Left lung (tissue), 4 donors: ENCODE measurements at regions not wholly inside any gene's neighbourhood (a gene's known extent, or its start where the extent isn't known, plus 50 kb on each side); places are given as distances from the start of the nearest gene placed in this dataset.

Experiments
- ATAC-seq: fragments of 200-7000 bp; cut with Tn5 transposase; one replicate; pipeline ENCODE4 v1.9.1; 2020; ENCODE audit warnings: moderate library complexity
- DNase-seq, 4 donors: peaks; one replicate each; pipeline ENCODE4 v3.0.0-alpha.2; 2013 to 2020
- H3K27ac ChIP-seq, 2 donors: fragments of 200-600 bp; sonication (generic) in 1 of 2; one replicate each; pipeline versions ENCODE4 v1.5.0 to v1.8.0; 2020 to 2021
- H3K27me3 ChIP-seq, 2 donors: fragments of 200-600 bp; sonication (generic) in 1 of 2; one replicate each; pipeline versions ENCODE4 v1.5.0 to v1.8.0; 2020 to 2021
- H3K36me3 ChIP-seq, 2 donors: fragments of 200-600 bp; sonication (generic) in 1 of 2; one replicate each; pipeline versions ENCODE4 v1.5.0 to v1.8.0; 2020 to 2021
- H3K4me1 ChIP-seq, 2 donors: fragments of 200-600 bp; one replicate each; pipeline ENCODE4 v1.8.0; 2021
- H3K4me3 ChIP-seq, 2 donors: fragments of 200-600 bp; sonication (generic) in 1 of 2; one replicate each; pipeline versions ENCODE4 v1.5.0 to v1.8.0; 2020 to 2021; ENCODE audit warnings: mild to moderate bottlenecking in 1 of 2
- H3K9me3 ChIP-seq, 2 donors: fragments of 200-600 bp; sonication (generic) in 1 of 2; one replicate each; pipeline versions ENCODE4 v1.5.0 to v1.8.0; 2020 to 2021
- intact Hi-C, 2 donors: fragments of 100-400 bp; cut with DNase I; formaldehyde crosslinking; loops; one replicate each; pipeline versions ENCODE4 v1.11.2 to v1.14.2; 2022
- TF ChIP-seq, protein P1 (sequence below), 2 donors: fragments of 200-600 bp; sonication (generic) in 1 of 2; IDR thresholded peaks; one replicate each; pipeline versions ENCODE4 v1.5.0 to v1.8.0; 2021; ENCODE audit warnings: antibody characterized with exemption in 2 of 2
- donor health status: DM: no; HTN: yes; CAD: no.
- donor health status: DM: no; HTN: no; CAD: no.

DNA sequence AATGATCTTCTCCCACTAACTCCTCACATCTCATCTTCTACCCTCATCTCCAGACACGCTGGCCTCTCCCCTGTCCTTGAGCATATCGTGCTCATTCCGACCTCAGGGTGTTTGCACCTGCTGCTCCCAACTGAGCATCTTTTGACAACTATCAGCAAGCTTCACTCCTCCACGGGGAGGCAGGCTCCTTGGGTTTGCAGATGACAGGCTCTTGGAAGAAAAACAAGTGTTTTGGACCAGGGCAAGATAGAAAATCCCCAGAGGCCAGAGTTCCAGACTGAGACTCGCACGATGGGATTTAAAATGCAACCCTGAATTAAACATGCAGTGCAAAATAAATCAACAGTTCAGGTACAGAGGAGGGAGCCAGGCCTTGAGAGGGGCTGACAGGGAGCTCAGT, 246.7 kb downstream of the PTPRU start:
- H3K36me3 ChIP-seq = no peaks in the 10 kb centered on the region
- no peak overlapping the region for H3K4me3 ChIP-seq
- no peak for DNase-seq
- no peaks in the 10 kb centered on the region for H3K4me1 ChIP-seq
- H3K27me3 ChIP-seq = peaks cover 15 to 38% of the 10 kb centered on the region in 2 donors
- intact Hi-C loops = no loop called here
- H3K27ac ChIP-seq = no peak overlapping the region
- no peaks in the 10 kb centered on the region for H3K9me3 ChIP-seq
- no peak for ATAC-seq
- TF ChIP-seq, protein P1, sequence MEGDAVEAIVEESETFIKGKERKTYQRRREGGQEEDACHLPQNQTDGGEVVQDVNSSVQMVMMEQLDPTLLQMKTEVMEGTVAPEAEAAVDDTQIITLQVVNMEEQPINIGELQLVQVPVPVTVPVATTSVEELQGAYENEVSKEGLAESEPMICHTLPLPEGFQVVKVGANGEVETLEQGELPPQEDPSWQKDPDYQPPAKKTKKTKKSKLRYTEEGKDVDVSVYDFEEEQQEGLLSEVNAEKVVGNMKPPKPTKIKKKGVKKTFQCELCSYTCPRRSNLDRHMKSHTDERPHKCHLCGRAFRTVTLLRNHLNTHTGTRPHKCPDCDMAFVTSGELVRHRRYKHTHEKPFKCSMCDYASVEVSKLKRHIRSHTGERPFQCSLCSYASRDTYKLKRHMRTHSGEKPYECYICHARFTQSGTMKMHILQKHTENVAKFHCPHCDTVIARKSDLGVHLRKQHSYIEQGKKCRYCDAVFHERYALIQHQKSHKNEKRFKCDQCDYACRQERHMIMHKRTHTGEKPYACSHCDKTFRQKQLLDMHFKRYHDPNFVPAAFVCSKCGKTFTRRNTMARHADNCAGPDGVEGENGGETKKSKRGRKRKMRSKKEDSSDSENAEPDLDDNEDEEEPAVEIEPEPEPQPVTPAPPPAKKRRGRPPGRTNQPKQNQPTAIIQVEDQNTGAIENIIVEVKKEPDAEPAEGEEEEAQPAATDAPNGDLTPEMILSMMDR (IDR thresholded peaks at IDR 0.05) = no peak

DNA sequence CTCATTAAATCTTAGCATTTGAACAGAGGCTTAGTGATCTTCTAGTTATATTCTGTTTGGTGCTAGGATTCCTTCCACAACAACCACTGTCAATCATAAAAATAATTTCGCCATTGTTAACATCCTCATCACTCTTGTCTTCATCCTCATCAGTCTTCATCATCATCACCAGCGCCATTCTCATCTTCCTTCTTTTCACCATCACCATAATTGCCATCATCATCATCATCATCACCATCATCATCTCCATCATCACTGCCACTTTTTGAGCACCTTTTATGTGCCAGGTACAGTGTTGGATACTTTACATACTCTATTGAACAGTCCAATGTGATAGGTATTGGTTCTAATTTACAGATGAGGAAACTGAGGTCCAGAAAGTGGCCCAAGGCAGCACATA, 245.7 kb downstream of the PTPRU start:
- Histone ChIP-seq H3K27me3 (peaks cover 15 to 47% of the 10 kb centered on the region in 2 donors), H3K36me3 (no peaks in the 10 kb centered on the region), H3K9me3 (no peaks in the 10 kb centered on the region), H3K4me1 (no peaks in the 10 kb centered on the region), H3K27ac (no peak overlapping the region), H3K4me3 (no peak overlapping the region)
- intact Hi-C loops = no loop called here
- DNase-seq (no peak), ATAC-seq (no peak)
- TF ChIP-seq, protein P1 (IDR thresholded peaks at IDR 0.05) = no peak

DNA sequence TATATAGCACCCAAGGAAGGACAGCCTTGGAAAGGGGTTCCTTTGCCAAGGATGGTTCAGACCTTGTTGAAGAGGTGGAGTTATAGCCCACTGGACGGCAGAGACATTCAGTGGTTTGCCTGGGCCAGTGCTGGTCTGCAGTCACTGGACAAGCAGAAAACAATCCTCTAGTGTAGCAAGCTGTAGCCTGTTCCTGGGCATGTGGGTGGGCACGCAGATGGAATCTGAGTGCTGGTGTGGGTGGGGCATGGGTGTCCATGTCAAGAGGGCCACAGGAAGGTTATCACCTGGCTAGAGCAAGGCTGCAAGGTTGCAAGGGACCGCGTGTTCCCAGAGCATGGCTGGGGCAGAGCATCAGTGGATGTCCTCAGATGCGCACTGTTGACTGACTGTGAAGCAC, 244.7 kb downstream of the PTPRU start:
- DNase-seq = no peak
- intact Hi-C loops = no loop called here
- Histone ChIP-seq H3K9me3 (no peaks in the 10 kb centered on the region), H3K27ac (no peak overlapping the region), H3K4me1 (no peaks in the 10 kb centered on the region), H3K4me3 (no peak overlapping the region), H3K27me3 (peaks cover 15 to 49% of the 10 kb centered on the region in 2 donors), H3K36me3 (no peaks in the 10 kb centered on the region)
- no peak for ATAC-seq
- TF ChIP-seq, protein P1 (IDR thresholded peaks at IDR 0.05) = no peak

DNA sequence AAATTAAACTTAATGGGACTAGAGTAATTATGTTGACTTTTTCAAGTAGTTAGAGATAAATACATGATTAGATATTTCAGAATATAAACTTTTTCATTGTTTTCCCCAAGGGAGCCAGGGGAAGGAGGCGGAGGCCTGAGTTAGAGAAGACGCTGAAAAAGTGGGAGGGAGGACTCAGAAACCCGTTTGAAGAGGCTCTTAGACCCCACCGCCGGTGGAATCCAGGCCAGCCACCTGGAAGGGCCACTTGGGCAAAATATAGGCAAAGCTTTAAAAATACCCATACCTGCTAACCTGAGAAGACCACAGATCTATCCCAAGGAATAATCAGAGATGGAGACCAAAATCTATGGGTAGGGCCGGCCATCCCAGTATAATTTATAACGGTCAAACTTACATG, 242.6 kb downstream of the PTPRU start:
- no peak overlapping the region for H3K4me3 ChIP-seq
- no peaks in the 10 kb centered on the region for H3K4me1 ChIP-seq
- no peak overlapping the region for H3K27ac ChIP-seq
- no peaks in the 10 kb centered on the region for H3K9me3 ChIP-seq
- intact Hi-C loops = no loop called here
- peaks cover 15 to 45% of the 10 kb centered on the region in 2 donors for H3K27me3 ChIP-seq
- ATAC-seq (no peak), DNase-seq (no peak)
- no peaks in the 10 kb centered on the region for H3K36me3 ChIP-seq
- TF ChIP-seq, protein P1 (IDR thresholded peaks at IDR 0.05) = no peak

DNA sequence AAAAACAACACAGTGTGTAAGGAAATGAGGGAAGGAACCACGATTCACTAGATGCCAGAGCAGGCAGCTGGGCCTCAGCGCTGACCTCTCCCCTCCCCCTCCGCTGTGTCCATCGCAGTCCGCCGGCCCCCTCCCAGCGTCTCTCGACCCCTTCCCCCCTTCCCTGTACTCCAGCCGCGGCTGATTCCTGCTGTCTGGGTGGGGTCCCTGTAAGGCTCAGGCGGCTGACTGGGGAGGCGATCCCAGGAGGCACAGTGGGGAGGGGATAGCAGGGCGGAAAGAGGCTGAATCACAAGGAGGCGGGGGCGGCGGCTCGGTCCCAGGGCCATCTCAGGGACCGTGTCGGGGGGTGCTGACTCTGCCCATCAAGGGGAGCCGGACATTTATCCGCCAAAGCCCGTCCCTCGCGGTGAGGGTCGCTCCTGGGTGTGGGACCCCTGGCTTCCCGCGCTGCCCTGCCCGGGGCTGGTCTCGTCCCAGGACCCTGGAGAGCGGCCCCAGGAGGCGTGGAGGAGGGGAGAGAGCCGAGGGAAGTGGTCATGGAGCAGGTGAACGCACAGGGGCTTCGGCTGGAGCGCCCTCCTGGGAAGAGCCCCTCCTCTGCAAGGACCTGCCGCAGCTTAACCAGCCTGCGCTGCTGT, 241.9 kb downstream of the PTPRU start:
- no peak overlapping the region for H3K27ac ChIP-seq
- no peak overlapping the region for H3K4me3 ChIP-seq
- no peaks in the 10 kb centered on the region for H3K4me1 ChIP-seq
- intact Hi-C loops = no loop called here
- TF ChIP-seq, protein P1 (IDR thresholded peaks at IDR 0.05) = no peak
- H3K9me3 ChIP-seq = no peaks in the 10 kb centered on the region
- no peaks in the 10 kb centered on the region for H3K36me3 ChIP-seq
- ATAC-seq (no peak), DNase-seq (no peak)
- H3K27me3 ChIP-seq = peaks cover 15 to 41% of the 10 kb centered on the region in 2 donors
